HEK293 (cell line): ENCODE measurements at regions not wholly inside any gene's neighbourhood (a gene's known extent, or its start where the extent isn't known, plus 50 kb on each side); places are given as distances from the start of the nearest gene placed in this dataset.

Source experiments
- BCL11A ChIP-seq: fragments of 450-650 bp; formaldehyde crosslinking; IDR thresholded peaks from 2 replicates; pipeline ENCODE4 v1.5.1; 2016; ENCODE audit warnings: low read depth, missing biosample characterization, missing genetic modification characterization
- REST ChIP-seq: fragments of 450-650 bp; formaldehyde crosslinking; IDR thresholded peaks from 2 replicates; pipeline ENCODE4 v1.5.1; 2016; ENCODE audit warnings: missing biosample characterization, missing genetic modification characterization
- SETDB1 ChIP-seq: IDR thresholded peaks from one replicate; pipeline ENCODE4 v1.6.1; 2017; ENCODE audit warnings: mild to moderate bottlenecking, low read length, moderate library complexity, mixed read lengths; ENCODE audit not compliant: insufficient read length
- SP2 ChIP-seq: fragments of 450-650 bp; formaldehyde crosslinking; IDR thresholded peaks from 2 replicates; pipeline ENCODE4 v1.5.1; 2016; ENCODE audit warnings: missing biosample characterization, missing genetic modification characterization
- TRIM28 ChIP-seq: IDR thresholded peaks from 2 replicates; pipeline ENCODE4 v1.6.1; 2011; ENCODE audit warnings: low read length, control low read depth, borderline replicate concordance
- ZNF302 ChIP-seq: fragments of 450-650 bp; formaldehyde crosslinking; IDR thresholded peaks from 2 replicates; pipeline ENCODE4 v1.5.1; 2016; ENCODE audit warnings: missing biosample characterization, missing genetic modification characterization, low read depth
- ZNF350 ChIP-seq: fragments of 450-650 bp; formaldehyde crosslinking; IDR thresholded peaks from 2 replicates; pipeline ENCODE4 v1.5.0; 2017; ENCODE audit warnings: missing biosample characterization, mild to moderate bottlenecking, missing genetic modification characterization
- ZNF544 ChIP-seq: fragments of 450-650 bp; formaldehyde crosslinking; IDR thresholded peaks from 2 replicates; pipeline ENCODE4 v1.5.0; 2017; ENCODE audit warnings: missing biosample characterization, missing genetic modification characterization
- ZNF549 ChIP-seq: fragments of 450-650 bp; IDR thresholded peaks from 2 replicates; pipeline ENCODE4 v1.5.1; 2018; ENCODE audit warnings: missing biosample characterization, missing genetic modification characterization, mild to moderate bottlenecking, inconsistent platforms, moderate library complexity
- ZNF624 ChIP-seq: fragments of 450-650 bp; formaldehyde crosslinking; IDR thresholded peaks from 2 replicates; pipeline ENCODE4 v1.5.1; 2017; ENCODE audit warnings: missing biosample characterization, missing genetic modification characterization
- ZNF704 ChIP-seq: fragments of 450-650 bp; formaldehyde crosslinking; IDR thresholded peaks from 2 replicates; pipeline ENCODE4 v1.5.1; 2016; ENCODE audit warnings: missing biosample characterization, missing genetic modification characterization
- TF ChIP-seq, protein P1 (sequence below): fragments of 450-650 bp; formaldehyde crosslinking; IDR thresholded peaks from 2 replicates; pipeline ENCODE4 v1.5.1; 2016; ENCODE audit warnings: missing biosample characterization, missing genetic modification characterization
- TF ChIP-seq, protein P2 (sequence below): fragments of 450-650 bp; formaldehyde crosslinking; IDR thresholded peaks from 2 replicates; pipeline ENCODE4 v1.5.1; 2016; ENCODE audit warnings: missing biosample characterization, missing genetic modification characterization, borderline replicate concordance

- TF ChIP-seq REST (tag by site-specific recombination) (no peak), ZNF350 (tag by site-specific recombination) (no peak), ZNF624 (tag by site-specific recombination) (no peak), SP2 (tag by site-specific recombination) (no peak), TRIM28 (no peak), ZNF302 (tag by site-specific recombination) (no peak), ZNF544 (tag by site-specific recombination) (no peak), SETDB1 (no peak), ZNF704 (tag by site-specific recombination) (no peak), ZNF549 (tag by site-specific recombination) (no peak), BCL11A (tag by site-specific recombination) (no peak)
- TF ChIP-seq, protein P1, sequence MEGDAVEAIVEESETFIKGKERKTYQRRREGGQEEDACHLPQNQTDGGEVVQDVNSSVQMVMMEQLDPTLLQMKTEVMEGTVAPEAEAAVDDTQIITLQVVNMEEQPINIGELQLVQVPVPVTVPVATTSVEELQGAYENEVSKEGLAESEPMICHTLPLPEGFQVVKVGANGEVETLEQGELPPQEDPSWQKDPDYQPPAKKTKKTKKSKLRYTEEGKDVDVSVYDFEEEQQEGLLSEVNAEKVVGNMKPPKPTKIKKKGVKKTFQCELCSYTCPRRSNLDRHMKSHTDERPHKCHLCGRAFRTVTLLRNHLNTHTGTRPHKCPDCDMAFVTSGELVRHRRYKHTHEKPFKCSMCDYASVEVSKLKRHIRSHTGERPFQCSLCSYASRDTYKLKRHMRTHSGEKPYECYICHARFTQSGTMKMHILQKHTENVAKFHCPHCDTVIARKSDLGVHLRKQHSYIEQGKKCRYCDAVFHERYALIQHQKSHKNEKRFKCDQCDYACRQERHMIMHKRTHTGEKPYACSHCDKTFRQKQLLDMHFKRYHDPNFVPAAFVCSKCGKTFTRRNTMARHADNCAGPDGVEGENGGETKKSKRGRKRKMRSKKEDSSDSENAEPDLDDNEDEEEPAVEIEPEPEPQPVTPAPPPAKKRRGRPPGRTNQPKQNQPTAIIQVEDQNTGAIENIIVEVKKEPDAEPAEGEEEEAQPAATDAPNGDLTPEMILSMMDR, result no peak
- TF ChIP-seq, protein P2, sequence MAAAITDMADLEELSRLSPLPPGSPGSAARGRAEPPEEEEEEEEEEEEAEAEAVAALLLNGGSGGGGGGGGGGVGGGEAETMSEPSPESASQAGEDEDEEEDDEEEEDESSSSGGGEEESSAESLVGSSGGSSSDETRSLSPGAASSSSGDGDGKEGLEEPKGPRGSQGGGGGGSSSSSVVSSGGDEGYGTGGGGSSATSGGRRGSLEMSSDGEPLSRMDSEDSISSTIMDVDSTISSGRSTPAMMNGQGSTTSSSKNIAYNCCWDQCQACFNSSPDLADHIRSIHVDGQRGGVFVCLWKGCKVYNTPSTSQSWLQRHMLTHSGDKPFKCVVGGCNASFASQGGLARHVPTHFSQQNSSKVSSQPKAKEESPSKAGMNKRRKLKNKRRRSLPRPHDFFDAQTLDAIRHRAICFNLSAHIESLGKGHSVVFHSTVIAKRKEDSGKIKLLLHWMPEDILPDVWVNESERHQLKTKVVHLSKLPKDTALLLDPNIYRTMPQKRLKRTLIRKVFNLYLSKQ, result no peak
Observed at GRCh38 chr18:41600693-41601391, 354.2 kb upstream of the PIK3C3 start.
